ENCODE measurements at regions not wholly inside any gene's neighbourhood (a gene's known extent, or its start where the extent isn't known, plus 50 kb on each side); places are given as distances from the start of the nearest gene placed in this dataset.

DNA sequence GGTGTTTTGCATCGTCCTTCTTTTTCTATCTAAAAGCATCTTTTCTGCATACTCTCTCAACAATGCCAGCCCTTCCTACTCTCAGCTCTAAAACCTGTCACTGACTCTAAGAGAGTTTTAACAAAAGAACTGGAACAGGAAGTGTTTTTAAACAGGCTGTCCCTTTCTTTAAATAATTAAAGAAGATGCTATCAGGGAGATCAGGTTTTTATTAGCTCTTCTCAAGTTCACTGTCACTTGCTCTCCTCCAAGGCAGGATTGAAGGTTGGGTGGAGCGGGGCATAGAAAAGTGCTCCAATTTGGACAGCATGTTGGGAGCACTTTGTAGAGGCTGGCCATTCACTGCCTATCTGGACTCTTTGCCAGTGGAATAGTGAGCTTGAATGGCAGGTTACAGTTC, 56.4 kb upstream of the BARX2 start:
- H3K9me3 ChIP-seq (ENCODE audit: control insufficient read depth, insufficient read depth, low read length) = no peaks in the 10 kb centered on the region
- intact Hi-C loops (cut with micrococcal nuclease) = no loop called here
- H3K27ac ChIP-seq (ENCODE audit: insufficient read depth, low read length) = no peak overlapping the region
- ATAC-seq (ENCODE audit: low read depth) (no peak), DNase-seq (no peak)
- no peak overlapping the region for H4K91ac ChIP-seq (ENCODE audit: insufficient read depth, low read depth, low read length)
- no peak overlapping the region for H2BK20ac ChIP-seq (ENCODE audit: low read depth, low read length)
- H3K9ac ChIP-seq (ENCODE audit: low read depth, low read length) = no peak overlapping the region
- H2BK5ac ChIP-seq (ENCODE audit: low read depth, low read length, poor library complexity, severe bottlenecking) = no peak overlapping the region
- H4K20me1 ChIP-seq (ENCODE audit: insufficient read depth, low read length) = no peaks in the 10 kb centered on the region; the same call in 1 of the 2 replicates
- no peak overlapping the region for H2AK5ac ChIP-seq (ENCODE audit: low read depth, low read length)
- no TSS peak for BruUV-seq (replicated peaks)
- no peak overlapping the region for H2BK120ac ChIP-seq (ENCODE audit: low read depth, low read length)
- H4K8ac ChIP-seq (ENCODE audit: low read depth in 2 of 2, low read length in 2 of 2) = no peak overlapping the region
- no peak overlapping the region for H3K56ac ChIP-seq (ENCODE audit: extremely low read depth, insufficient read depth, low read length)
- no peak overlapping the region for H2BK15ac ChIP-seq (ENCODE audit: low read depth, low read length)
- H3K4me2 ChIP-seq (ENCODE audit: low read depth, low read length) = no peak overlapping the region
- peaks cover 14% of the 10 kb centered on the region for H3K27me3 ChIP-seq (ENCODE audit: control insufficient read depth, insufficient read depth, low read length)
- no peaks in the 10 kb centered on the region for H3K79me1 ChIP-seq (ENCODE audit: low read depth in 1 of 2, low read length in 2 of 2)
- in situ Hi-C loops (cut with MboI; ENCODE audit: low sequenced_read_pairs) = no loop called here
- no peak overlapping the region for H2AK9ac ChIP-seq (replicated peaks; ENCODE audit: low read depth, low read length, poor library complexity)
- no peak overlapping the region for H3K18ac ChIP-seq (ENCODE audit: low read depth, low read length)
- no peak overlapping the region for H3K4me3 ChIP-seq (ENCODE audit: insufficient read depth, low read depth, low read length)
- H2AFZ ChIP-seq (replicated peaks; ENCODE audit: low read length, poor library complexity) = no peak overlapping the region
- TF ChIP-seq RAD21 (IDR thresholded peaks at IDR 0.05; ENCODE audit: low read length) (no peak), BHLHE40 (IDR thresholded peaks at IDR 0.05; ENCODE audit: low read depth, low read length) (no peak), MXI1 (IDR thresholded peaks at IDR 0.05; ENCODE audit: borderline replicate concordance, low read depth, low read length) (no peak), NFE2L2 (IDR thresholded peaks at IDR 0.05; ENCODE audit: low read depth, low read length) (no peak), RFX5 (IDR thresholded peaks at IDR 0.05; ENCODE audit: low read depth, low read length) (no peak), MAFK (IDR thresholded peaks at IDR 0.05; ENCODE audit: low read depth, low read length) (no peak), CEBPB (IDR thresholded peaks at IDR 0.05; ENCODE audit: low read depth, low read length) (no peak), RCOR1 (IDR thresholded peaks at IDR 0.05; ENCODE audit: insufficient replicate concordance, low read length) (no peak), CHD1 (IDR thresholded peaks at IDR 0.05; ENCODE audit: low read depth, low read length) (no peak), SMC3 (IDR thresholded peaks at IDR 0.05; ENCODE audit: low read depth, low read length) (no peak), MAZ (IDR thresholded peaks at IDR 0.05; ENCODE audit: borderline replicate concordance, low read depth, low read length) (no peak), FOS (IDR thresholded peaks at IDR 0.05; ENCODE audit: low read depth, low read length) (no peak)
- TF ChIP-seq, protein P1, sequence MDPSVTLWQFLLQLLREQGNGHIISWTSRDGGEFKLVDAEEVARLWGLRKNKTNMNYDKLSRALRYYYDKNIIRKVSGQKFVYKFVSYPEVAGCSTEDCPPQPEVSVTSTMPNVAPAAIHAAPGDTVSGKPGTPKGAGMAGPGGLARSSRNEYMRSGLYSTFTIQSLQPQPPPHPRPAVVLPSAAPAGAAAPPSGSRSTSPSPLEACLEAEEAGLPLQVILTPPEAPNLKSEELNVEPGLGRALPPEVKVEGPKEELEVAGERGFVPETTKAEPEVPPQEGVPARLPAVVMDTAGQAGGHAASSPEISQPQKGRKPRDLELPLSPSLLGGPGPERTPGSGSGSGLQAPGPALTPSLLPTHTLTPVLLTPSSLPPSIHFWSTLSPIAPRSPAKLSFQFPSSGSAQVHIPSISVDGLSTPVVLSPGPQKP (IDR thresholded peaks at IDR 0.05; ENCODE audit: borderline replicate concordance, low read depth, low read length) = no peak
- no peaks in the 10 kb centered on the region for H3K36me3 ChIP-seq (ENCODE audit: control insufficient read depth, insufficient read depth, low read length)
- H4K5ac ChIP-seq (ENCODE audit: low read depth, low read length) = no peak overlapping the region
- no peak overlapping the region for H3K14ac ChIP-seq (replicated peaks; ENCODE audit: low read depth, low read length)
- 80% methylated on average over 1 of the region's 2 CpGs; no CpG with 5 or more reads in 1 of the 2 experiments for WGBS, 2 experiments (ENCODE audit: extremely low coverage in 2 of 2, insufficient read length in 1 of 2)
- no peak overlapping the region for H3K4ac ChIP-seq (ENCODE audit: low read depth, low read length)
- no peaks in the 10 kb centered on the region for H3K4me1 ChIP-seq (ENCODE audit: control insufficient read depth, insufficient read depth, low read length)
- no peaks in the 10 kb centered on the region for H3K9me1 ChIP-seq (ENCODE audit: insufficient read depth, low read length)
- dilution Hi-C loops (cut with HindIII; ENCODE audit: low sequenced_read_pairs, unreplicated experiment) = no loop called here
- no peak overlapping the region for H3K23ac ChIP-seq (ENCODE audit: low read depth, low read length)
- CTCF ChIA-PET = interaction anchor here (0.6 to 1.4 kb wide), 2 partner anchors 45 to 232 kb away, joined by 3 read pairs; no protein-coding TSS in a partner anchor
- POLR2A ChIA-PET (ENCODE audit: unreplicated experiment) = no interaction called here
